ENCODE measurements at regions not wholly inside any gene's neighbourhood (a gene's known extent, or its start where the extent isn't known, plus 50 kb on each side); places are given as distances from the start of the nearest gene placed in this dataset.

DNA sequence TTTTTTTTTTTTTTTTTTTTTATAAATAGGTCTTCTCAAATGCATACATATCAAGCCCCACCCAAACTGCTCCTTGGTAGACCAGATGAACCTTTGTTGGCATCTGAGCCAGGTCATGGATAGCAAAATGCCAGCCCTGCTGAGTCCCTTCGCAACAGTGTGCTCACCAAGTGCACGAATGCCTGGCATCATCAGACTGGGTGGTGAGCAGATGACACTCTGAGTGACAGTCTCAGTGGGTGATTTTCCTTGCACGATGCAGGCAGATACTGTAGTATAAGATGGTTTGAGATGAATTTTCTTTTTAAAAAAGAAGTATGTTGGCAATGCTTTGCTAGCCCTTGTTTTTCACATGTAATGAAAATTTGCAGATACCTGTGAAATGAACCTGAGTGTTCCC lies 74.0 kb downstream of the RCN1 start:
- H3K27ac ChIP-seq, result no peak overlapping the region
- H3K4me1 ChIP-seq (ENCODE audit: low read depth, poor library complexity, severe bottlenecking), result peaks cover 23% of the 10 kb centered on the region
- H4K20me1 ChIP-seq (ENCODE audit: insufficient read depth), result no peaks in the 10 kb centered on the region
- H3K4me3 ChIP-seq (IDR thresholded peaks at IDR 0.05; ENCODE audit: insufficient read depth, low read depth, low read length), result no peak overlapping the region
- no peaks in the 10 kb centered on the region for H3K36me3 ChIP-seq (ENCODE audit: insufficient read depth)
- H2AFZ ChIP-seq (ENCODE audit: low read depth), result no peak overlapping the region
- H3K79me2 ChIP-seq (ENCODE audit: insufficient read depth, low read depth), result no peaks in the 10 kb centered on the region
- H3K27me3 ChIP-seq (ENCODE audit: insufficient read depth, low read depth), result no peaks in the 10 kb centered on the region
- TF ChIP-seq, protein P1, sequence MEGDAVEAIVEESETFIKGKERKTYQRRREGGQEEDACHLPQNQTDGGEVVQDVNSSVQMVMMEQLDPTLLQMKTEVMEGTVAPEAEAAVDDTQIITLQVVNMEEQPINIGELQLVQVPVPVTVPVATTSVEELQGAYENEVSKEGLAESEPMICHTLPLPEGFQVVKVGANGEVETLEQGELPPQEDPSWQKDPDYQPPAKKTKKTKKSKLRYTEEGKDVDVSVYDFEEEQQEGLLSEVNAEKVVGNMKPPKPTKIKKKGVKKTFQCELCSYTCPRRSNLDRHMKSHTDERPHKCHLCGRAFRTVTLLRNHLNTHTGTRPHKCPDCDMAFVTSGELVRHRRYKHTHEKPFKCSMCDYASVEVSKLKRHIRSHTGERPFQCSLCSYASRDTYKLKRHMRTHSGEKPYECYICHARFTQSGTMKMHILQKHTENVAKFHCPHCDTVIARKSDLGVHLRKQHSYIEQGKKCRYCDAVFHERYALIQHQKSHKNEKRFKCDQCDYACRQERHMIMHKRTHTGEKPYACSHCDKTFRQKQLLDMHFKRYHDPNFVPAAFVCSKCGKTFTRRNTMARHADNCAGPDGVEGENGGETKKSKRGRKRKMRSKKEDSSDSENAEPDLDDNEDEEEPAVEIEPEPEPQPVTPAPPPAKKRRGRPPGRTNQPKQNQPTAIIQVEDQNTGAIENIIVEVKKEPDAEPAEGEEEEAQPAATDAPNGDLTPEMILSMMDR (conservative IDR thresholded peaks at IDR 0.05; ENCODE audit: low read depth, low read length), result no peak
- H3K4me2 ChIP-seq, result no peak overlapping the region
- no peak overlapping the region for H3K9ac ChIP-seq

DNA sequence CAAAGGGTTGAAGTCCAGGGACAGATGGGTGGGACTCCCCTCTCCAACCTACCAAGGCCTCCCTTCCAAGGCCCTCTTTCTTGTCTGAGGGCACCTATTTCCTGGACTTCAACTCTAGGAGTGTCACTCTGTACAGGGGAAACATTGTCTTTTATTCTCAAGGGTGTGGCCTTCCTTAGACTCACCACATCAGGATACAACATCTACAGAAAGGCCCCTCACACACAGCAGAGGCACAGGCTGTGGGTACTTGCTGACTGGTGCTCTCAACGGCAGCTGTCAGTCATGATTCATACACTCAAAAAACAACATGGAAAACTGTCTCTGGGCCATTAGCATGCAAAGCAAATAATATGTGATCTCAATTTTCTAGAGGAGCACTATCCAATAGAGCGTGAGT lies 78.0 kb downstream of the RCN1 start:
- Histone ChIP-seq H3K27me3 (ENCODE audit: insufficient read depth, low read depth) (no peaks in the 10 kb centered on the region), H3K79me2 (ENCODE audit: insufficient read depth, low read depth) (no peaks in the 10 kb centered on the region), H3K4me3 (IDR thresholded peaks at IDR 0.05; ENCODE audit: insufficient read depth, low read depth, low read length) (no peak overlapping the region), H3K4me1 (ENCODE audit: low read depth, poor library complexity, severe bottlenecking) (no peaks in the 10 kb centered on the region), H3K4me2 (no peak overlapping the region), H4K20me1 (ENCODE audit: insufficient read depth) (no peaks in the 10 kb centered on the region), H2AFZ (ENCODE audit: low read depth) (no peak overlapping the region), H3K36me3 (ENCODE audit: insufficient read depth) (no peaks in the 10 kb centered on the region), H3K27ac (no peak overlapping the region), H3K9ac (no peak overlapping the region)
- TF ChIP-seq, protein P1 (conservative IDR thresholded peaks at IDR 0.05; ENCODE audit: low read depth, low read length), result no peak

DNA sequence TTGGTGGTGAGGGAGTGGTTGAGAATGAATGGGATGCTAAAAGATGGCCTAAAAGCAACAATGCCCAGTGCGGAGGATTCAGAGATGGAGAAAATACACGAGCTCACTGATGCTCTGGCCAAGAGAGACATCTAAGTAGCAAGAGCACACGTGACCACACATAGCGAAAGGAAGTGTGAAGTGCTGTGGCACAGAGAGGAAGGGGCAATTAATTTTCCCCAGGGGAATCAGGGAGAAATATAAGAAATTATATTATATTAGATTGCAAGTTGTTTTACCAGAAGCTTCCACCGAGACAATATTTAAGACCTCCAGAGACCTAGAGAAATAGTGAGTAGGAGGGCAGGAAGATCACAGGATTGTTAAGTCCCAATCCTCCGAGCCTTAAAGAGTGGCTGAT lies 80.6 kb downstream of the RCN1 start:
- H3K27ac ChIP-seq, result no peak overlapping the region
- no peaks in the 10 kb centered on the region for H3K36me3 ChIP-seq (ENCODE audit: insufficient read depth)
- H3K27me3 ChIP-seq (ENCODE audit: insufficient read depth, low read depth), result no peaks in the 10 kb centered on the region
- H3K4me3 ChIP-seq (IDR thresholded peaks at IDR 0.05; ENCODE audit: insufficient read depth, low read depth, low read length), result no peak overlapping the region
- no peak overlapping the region for H3K4me2 ChIP-seq
- H3K79me2 ChIP-seq (ENCODE audit: insufficient read depth, low read depth), result no peaks in the 10 kb centered on the region
- TF ChIP-seq, protein P1 (conservative IDR thresholded peaks at IDR 0.05; ENCODE audit: low read depth, low read length), result no peak
- H3K9ac ChIP-seq, result no peak overlapping the region
- H4K20me1 ChIP-seq (ENCODE audit: insufficient read depth), result no peaks in the 10 kb centered on the region
- H2AFZ ChIP-seq (ENCODE audit: low read depth), result no peak overlapping the region
- H3K4me1 ChIP-seq (ENCODE audit: low read depth, poor library complexity, severe bottlenecking), result no peaks in the 10 kb centered on the region

DNA sequence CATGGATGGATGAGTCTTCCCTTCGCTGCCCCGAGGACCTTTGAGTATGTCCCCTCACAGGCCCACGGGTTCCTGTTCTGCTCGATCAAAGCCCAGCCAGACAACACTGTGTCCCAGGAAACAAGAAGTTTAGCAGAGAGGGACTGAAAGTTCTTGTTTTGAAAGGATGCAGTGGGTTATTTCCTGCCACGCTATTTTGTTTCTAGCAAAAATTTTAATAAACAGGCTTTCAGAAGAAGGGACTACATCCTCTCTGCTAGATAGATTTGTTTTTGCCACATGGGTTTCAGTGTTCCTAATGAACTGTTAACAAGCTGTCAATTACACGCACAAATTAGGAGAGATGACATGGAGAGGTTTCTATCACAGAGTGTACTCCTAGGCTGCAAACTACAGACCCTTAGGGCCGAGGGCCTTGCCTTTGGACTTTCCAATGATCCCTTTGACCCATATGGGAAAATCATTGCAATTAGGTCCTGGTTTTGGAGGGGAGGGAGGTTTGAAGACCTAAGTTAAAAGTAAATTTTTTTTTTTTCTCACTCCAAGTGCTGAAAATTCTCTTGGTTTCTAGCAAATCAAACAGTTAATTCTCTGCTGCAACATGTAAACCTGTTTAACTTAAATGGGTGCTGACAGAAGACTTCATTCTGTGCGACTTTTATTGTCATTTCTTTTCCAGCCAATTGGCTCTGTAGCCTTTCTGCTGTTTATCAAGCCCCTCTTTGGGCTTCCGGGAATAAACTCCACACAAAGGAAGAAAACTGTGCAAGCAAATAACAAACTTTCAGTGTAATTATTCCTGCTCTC lies 81.4 kb downstream of the RCN1 start:
- no peak overlapping the region for H3K27ac ChIP-seq
- no peak overlapping the region for H3K9ac ChIP-seq
- no peaks in the 10 kb centered on the region for H3K79me2 ChIP-seq (ENCODE audit: insufficient read depth, low read depth)
- H4K20me1 ChIP-seq (ENCODE audit: insufficient read depth), result no peaks in the 10 kb centered on the region
- no peaks in the 10 kb centered on the region for H3K36me3 ChIP-seq (ENCODE audit: insufficient read depth)
- no peaks in the 10 kb centered on the region for H3K4me1 ChIP-seq (ENCODE audit: low read depth, poor library complexity, severe bottlenecking)
- H3K27me3 ChIP-seq (ENCODE audit: insufficient read depth, low read depth), result no peaks in the 10 kb centered on the region
- TF ChIP-seq, protein P1 (conservative IDR thresholded peaks at IDR 0.05; ENCODE audit: low read depth, low read length), result no peak
- no peak overlapping the region for H3K4me3 ChIP-seq (IDR thresholded peaks at IDR 0.05; ENCODE audit: insufficient read depth, low read depth, low read length)
- H2AFZ ChIP-seq (ENCODE audit: low read depth), result no peak overlapping the region
- no peak overlapping the region for H3K4me2 ChIP-seq
